Amniotic epithelial cell (primary cell): ENCODE measurements at regions not wholly inside any gene's neighbourhood (a gene's known extent, or its start where the extent isn't known, plus 50 kb on each side); places are given as distances from the start of the nearest gene placed in this dataset.

ENCODE experiments used
- DNase-seq: peaks from one replicate; pipeline ENCODE4 v3.0.0-alpha.2; 2010; ENCODE audit warnings: low read depth

GRCh38 chr12:25005376-25005775 lies 56.5 kb upstream of the BCAT1 start:
- DNase-seq, result no peak

DNA sequence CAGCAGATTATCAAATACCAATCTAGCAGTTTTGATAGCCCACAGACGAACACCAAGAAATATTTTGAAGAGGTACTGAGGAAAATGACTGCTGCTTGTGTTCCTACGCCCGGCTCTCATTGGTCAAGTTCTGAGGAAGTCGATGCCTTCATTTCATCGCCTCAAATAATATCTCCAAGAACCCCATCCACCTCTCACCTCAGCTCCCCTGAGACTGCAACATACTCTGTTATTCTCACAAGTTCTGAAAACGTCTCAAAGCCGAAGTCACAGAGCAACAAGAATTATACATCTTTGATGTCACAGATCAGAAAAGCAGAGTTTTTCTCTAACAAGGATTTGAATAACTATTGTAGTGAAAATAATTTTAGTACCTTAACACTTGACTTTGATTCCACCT lies 55.5 kb upstream of the BCAT1 start:
- no peak for DNase-seq

DNA sequence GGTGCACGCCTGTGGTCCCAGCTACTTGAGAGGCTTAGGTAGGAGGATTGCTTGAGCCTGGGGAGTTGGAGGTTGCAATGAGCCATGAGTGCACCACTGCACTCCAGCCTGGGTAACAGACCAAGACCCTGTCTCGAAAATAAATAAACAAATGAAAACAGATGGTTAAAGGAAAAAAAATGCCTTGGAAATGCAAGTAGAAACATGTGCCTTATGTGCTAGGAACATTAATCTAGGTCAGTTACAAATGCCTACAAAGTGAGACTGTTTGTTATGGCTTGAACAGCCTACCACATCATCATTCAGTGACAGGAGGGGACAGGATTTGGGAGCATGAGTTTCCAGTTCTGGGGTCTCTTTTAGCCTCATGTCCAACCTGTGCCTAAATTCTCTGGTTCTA lies 52.4 kb upstream of the BCAT1 start:
- DNase-seq, result no peak
